K562 (cell line): ENCODE measurements at regions not wholly inside any gene's neighbourhood (a gene's known extent, or its start where the extent isn't known, plus 50 kb on each side); places are given as distances from the start of the nearest gene placed in this dataset.

Source experiments
- CEBPG ChIP-seq, 3 experiments: fragments of 200-800 bp in 1 of 3; sonication (Bioruptor generic) in 1 of 3; sonication (generic) in 1 of 3; formaldehyde crosslinking in 1 of 3; IDR thresholded peaks in 2 of 3; conservative IDR thresholded peaks in 1 of 3; 2 replicates each; pipeline versions ENCODE4 v1.6.1 to v1.8.0; 2016 to 2022; ENCODE audit warnings: missing compliant biosample characterization in 2 of 3, missing genetic modification characterization in 2 of 3, mild to moderate bottlenecking in 1 of 3, missing genetic modification reagents in 1 of 3
- EP400 ChIP-seq: fragments of 450-650 bp; IDR thresholded peaks from 2 replicates; pipeline ENCODE4 v1.6.1; 2017; ENCODE audit warnings: antibody characterized with exemption, mild to moderate bottlenecking, moderate library complexity
- ESRRA ChIP-seq: fragments of 450-650 bp; IDR thresholded peaks from 2 replicates; pipeline ENCODE4 v1.6.1; 2014; ENCODE audit warnings: low read depth, mild to moderate bottlenecking, moderate library complexity, borderline replicate concordance
- KDM1A ChIP-seq, 2 experiments: fragments of 450-650 bp; IDR thresholded peaks; 2 replicates each; pipeline ENCODE4 v1.6.1; 2016; ENCODE audit warnings: mild to moderate bottlenecking in 2 of 2
- KLF10 ChIP-seq: fragments of 250-450 bp; sonication (Bioruptor Pico); IDR thresholded peaks from 2 replicates; pipeline ENCODE4 v1.6.1; 2021; ENCODE audit warnings: matching md5 sums
- MAFK ChIP-seq: IDR thresholded peaks from 2 replicates; pipeline ENCODE4 v1.6.1; 2011; ENCODE audit warnings: low read length, improper control_type of control experiment
- MECOM ChIP-seq: fragments of 250-450 bp; sonication (Bioruptor Pico); IDR thresholded peaks from 2 replicates; pipeline ENCODE4 v1.8.0; 2022; ENCODE audit warnings: inconsistent platforms
- NCOA4 ChIP-seq: fragments of 450-650 bp; IDR thresholded peaks from 2 replicates; pipeline ENCODE4 v1.6.1; 2018; ENCODE audit warnings: mild to moderate bottlenecking; ENCODE audit not compliant: partially characterized antibody
- OTX1 ChIP-seq: fragments of 450-650 bp; formaldehyde crosslinking; IDR thresholded peaks from 2 replicates; pipeline ENCODE4 v1.4.0; 2022; ENCODE audit warnings: mild to moderate bottlenecking
- PCBP2 ChIP-seq: fragments of 200-400 bp; formaldehyde crosslinking; IDR thresholded peaks from 2 replicates; pipeline ENCODE4 v1.6.1; 2018; ENCODE audit warnings: low read length, low read depth, mild to moderate bottlenecking, moderate library complexity; ENCODE audit not compliant: poor library complexity, severe bottlenecking
- PHF8 ChIP-seq: fragments of 200-600 bp; sonication (generic); IDR thresholded peaks from 2 replicates; pipeline ENCODE4 v1.6.1; 2012; ENCODE audit warnings: mixed run types, mild to moderate bottlenecking, inconsistent platforms, low read length, moderate library complexity, borderline replicate concordance
- POU5F1 ChIP-seq: fragments of 150-350 bp; IDR thresholded peaks from 2 replicates; pipeline ENCODE4 v1.6.1; 2014; ENCODE audit warnings: borderline replicate concordance, low read length, low read depth, mild to moderate bottlenecking; ENCODE audit not compliant: partially characterized antibody
- PPARD ChIP-seq: fragments of 250-450 bp; sonication (Bioruptor Pico); IDR thresholded peaks from 2 replicates; pipeline ENCODE4 v1.8.0; 2022; ENCODE audit warnings: inconsistent platforms, mild to moderate bottlenecking, moderate library complexity
- PTRF ChIP-seq: fragments of 450-650 bp; IDR thresholded peaks from 2 replicates; pipeline ENCODE4 v1.6.1; 2016; ENCODE audit warnings: mild to moderate bottlenecking, missing genetic modification characterization, missing compliant biosample characterization
- SP1 ChIP-seq: sonication (generic); formaldehyde crosslinking; IDR thresholded peaks from 2 replicates; pipeline ENCODE4 v1.8.1; 2022; ENCODE audit warnings: mild to moderate bottlenecking, missing genetic modification reagents
- TBL1XR1 ChIP-seq, 2 experiments: IDR thresholded peaks; 2 replicates each; pipeline ENCODE4 v1.6.1; 2012; ENCODE audit warnings: improper control_type of control experiment in 2 of 2, low read length in 2 of 2, mild to moderate bottlenecking in 1 of 2
- TRIM24 ChIP-seq, 2 experiments: fragments of 450-650 bp; IDR thresholded peaks; 2 replicates each; pipeline ENCODE4 v1.6.1; 2016
- TF ChIP-seq, protein P1 (sequence below), 2 experiments: fragments of 150-350 bp in 1 of 2; IDR thresholded peaks; 2 replicates each; pipeline ENCODE4 v1.6.1; 2012 to 2016; ENCODE audit warnings: low read depth in 2 of 2, low read length in 2 of 2, mild to moderate bottlenecking in 1 of 2, moderate library complexity in 1 of 2
- TF ChIP-seq, protein P2 (sequence below), 2 experiments: fragments of 450-650 bp; IDR thresholded peaks; 2 replicates each; pipeline ENCODE4 v1.6.1; 2016
- TF ChIP-seq, protein P3 (sequence below): sonication (generic); formaldehyde crosslinking; IDR thresholded peaks from 2 replicates; pipeline ENCODE4 v1.8.0; 2022; ENCODE audit warnings: mild to moderate bottlenecking, missing genetic modification reagents
- TF ChIP-seq, protein P4 (sequence below): fragments of 150-350 bp; IDR thresholded peaks from 2 replicates; pipeline ENCODE4 v1.6.1; 2014; ENCODE audit warnings: low read depth, mild to moderate bottlenecking, low read length, borderline replicate concordance

DNA sequence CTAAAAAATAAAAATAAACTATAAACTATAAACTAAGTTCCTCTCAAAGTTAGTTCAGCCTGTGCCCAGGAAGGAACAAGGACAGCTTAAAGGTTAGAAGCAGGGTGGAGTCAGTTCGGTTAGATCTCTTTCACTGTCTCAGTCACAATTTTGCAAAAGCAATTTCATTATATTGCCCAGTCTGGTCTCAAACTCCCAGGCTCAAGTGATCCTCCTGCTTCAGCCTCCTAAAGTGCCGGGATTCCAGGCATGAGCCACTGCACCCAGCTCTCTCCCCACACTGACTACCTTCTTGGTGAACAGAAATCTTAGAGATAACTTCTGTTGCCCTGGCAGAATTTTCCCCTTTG lies 146.3 kb upstream of the TRIM24 start (continued):
- TF ChIP-seq MECOM (CRISPR knock-in tag), result no peak
- no peak for TF ChIP-seq EP400
- no peak for TF ChIP-seq PHF8
- TF ChIP-seq OTX1 (CRISPR knock-in tag), result no peak
- TF ChIP-seq, protein P1, sequence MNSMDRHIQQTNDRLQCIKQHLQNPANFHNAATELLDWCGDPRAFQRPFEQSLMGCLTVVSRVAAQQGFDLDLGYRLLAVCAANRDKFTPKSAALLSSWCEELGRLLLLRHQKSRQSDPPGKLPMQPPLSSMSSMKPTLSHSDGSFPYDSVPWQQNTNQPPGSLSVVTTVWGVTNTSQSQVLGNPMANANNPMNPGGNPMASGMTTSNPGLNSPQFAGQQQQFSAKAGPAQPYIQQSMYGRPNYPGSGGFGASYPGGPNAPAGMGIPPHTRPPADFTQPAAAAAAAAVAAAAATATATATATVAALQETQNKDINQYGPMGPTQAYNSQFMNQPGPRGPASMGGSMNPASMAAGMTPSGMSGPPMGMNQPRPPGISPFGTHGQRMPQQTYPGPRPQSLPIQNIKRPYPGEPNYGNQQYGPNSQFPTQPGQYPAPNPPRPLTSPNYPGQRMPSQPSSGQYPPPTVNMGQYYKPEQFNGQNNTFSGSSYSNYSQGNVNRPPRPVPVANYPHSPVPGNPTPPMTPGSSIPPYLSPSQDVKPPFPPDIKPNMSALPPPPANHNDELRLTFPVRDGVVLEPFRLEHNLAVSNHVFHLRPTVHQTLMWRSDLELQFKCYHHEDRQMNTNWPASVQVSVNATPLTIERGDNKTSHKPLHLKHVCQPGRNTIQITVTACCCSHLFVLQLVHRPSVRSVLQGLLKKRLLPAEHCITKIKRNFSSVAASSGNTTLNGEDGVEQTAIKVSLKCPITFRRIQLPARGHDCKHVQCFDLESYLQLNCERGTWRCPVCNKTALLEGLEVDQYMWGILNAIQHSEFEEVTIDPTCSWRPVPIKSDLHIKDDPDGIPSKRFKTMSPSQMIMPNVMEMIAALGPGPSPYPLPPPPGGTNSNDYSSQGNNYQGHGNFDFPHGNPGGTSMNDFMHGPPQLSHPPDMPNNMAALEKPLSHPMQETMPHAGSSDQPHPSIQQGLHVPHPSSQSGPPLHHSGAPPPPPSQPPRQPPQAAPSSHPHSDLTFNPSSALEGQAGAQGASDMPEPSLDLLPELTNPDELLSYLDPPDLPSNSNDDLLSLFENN (IDR thresholded peaks at IDR 0.05; ENCODE audit: low read depth in 2 of 2, low read length in 2 of 2), result peak in 1 of 2 experiments; percentile 6; a peak in 2 of 4 replicates
- TF ChIP-seq, protein P2, sequence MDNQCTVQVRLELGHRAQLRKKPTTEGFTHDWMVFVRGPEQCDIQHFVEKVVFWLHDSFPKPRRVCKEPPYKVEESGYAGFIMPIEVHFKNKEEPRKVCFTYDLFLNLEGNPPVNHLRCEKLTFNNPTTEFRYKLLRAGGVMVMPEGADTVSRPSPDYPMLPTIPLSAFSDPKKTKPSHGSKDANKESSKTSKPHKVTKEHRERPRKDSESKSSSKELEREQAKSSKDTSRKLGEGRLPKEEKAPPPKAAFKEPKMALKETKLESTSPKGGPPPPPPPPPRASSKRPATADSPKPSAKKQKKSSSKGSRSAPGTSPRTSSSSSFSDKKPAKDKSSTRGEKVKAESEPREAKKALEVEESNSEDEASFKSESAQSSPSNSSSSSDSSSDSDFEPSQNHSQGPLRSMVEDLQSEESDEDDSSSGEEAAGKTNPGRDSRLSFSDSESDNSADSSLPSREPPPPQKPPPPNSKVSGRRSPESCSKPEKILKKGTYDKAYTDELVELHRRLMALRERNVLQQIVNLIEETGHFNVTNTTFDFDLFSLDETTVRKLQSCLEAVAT (IDR thresholded peaks at IDR 0.05), result no peak
- no peak for TF ChIP-seq KDM1A (IDR thresholded peaks at IDR 0.05)
- TF ChIP-seq, protein P3, sequence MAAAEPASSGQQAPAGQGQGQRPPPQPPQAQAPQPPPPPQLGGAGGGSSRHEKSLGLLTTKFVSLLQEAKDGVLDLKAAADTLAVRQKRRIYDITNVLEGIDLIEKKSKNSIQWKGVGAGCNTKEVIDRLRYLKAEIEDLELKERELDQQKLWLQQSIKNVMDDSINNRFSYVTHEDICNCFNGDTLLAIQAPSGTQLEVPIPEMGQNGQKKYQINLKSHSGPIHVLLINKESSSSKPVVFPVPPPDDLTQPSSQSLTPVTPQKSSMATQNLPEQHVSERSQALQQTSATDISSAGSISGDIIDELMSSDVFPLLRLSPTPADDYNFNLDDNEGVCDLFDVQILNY (CRISPR knock-in tag), result no peak
- TF ChIP-seq SP1 (CRISPR knock-in tag), result no peak
- TF ChIP-seq KLF10, result no peak
- TF ChIP-seq MAFK, result 0 out of 2 replicates have a peak, but pooled peaks have one; percentile 5
- TF ChIP-seq, protein P4, sequence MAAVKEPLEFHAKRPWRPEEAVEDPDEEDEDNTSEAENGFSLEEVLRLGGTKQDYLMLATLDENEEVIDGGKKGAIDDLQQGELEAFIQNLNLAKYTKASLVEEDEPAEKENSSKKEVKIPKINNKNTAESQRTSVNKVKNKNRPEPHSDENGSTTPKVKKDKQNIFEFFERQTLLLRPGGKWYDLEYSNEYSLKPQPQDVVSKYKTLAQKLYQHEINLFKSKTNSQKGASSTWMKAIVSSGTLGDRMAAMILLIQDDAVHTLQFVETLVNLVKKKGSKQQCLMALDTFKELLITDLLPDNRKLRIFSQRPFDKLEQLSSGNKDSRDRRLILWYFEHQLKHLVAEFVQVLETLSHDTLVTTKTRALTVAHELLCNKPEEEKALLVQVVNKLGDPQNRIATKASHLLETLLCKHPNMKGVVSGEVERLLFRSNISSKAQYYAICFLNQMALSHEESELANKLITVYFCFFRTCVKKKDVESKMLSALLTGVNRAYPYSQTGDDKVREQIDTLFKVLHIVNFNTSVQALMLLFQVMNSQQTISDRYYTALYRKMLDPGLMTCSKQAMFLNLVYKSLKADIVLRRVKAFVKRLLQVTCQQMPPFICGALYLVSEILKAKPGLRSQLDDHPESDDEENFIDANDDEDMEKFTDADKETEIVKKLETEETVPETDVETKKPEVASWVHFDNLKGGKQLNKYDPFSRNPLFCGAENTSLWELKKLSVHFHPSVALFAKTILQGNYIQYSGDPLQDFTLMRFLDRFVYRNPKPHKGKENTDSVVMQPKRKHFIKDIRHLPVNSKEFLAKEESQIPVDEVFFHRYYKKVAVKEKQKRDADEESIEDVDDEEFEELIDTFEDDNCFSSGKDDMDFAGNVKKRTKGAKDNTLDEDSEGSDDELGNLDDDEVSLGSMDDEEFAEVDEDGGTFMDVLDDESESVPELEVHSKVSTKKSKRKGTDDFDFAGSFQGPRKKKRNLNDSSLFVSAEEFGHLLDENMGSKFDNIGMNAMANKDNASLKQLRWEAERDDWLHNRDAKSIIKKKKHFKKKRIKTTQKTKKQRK, result no peak
- TF ChIP-seq TBL1XR1 (IDR thresholded peaks at IDR 0.05; ENCODE audit: low read length in 2 of 2), result no peak
- TF ChIP-seq PPARD (CRISPR knock-in tag), result no peak
- 0 out of 2 replicates have a peak, but pooled peaks have one; percentile 29 for TF ChIP-seq PTRF (tag)
- no peak for TF ChIP-seq TRIM24 (IDR thresholded peaks at IDR 0.05)
- TF ChIP-seq ESRRA, result no peak
- no peak for TF ChIP-seq CEBPG (CRISPR knock-in tag; IDR thresholded peaks at IDR 0.05)
- no peak for TF ChIP-seq CEBPG (tag; conservative IDR thresholded peaks at IDR 0.05 in 1 of 2, IDR thresholded peaks at IDR 0.05 in 1 of 2)
- no peak for TF ChIP-seq POU5F1
- TF ChIP-seq NCOA4, result no peak
- no peak for TF ChIP-seq PCBP2
